ENCODE measurements at regions not wholly inside any gene's neighbourhood (a gene's known extent, or its start where the extent isn't known, plus 50 kb on each side); places are given as distances from the start of the nearest gene placed in this dataset.

DNA sequence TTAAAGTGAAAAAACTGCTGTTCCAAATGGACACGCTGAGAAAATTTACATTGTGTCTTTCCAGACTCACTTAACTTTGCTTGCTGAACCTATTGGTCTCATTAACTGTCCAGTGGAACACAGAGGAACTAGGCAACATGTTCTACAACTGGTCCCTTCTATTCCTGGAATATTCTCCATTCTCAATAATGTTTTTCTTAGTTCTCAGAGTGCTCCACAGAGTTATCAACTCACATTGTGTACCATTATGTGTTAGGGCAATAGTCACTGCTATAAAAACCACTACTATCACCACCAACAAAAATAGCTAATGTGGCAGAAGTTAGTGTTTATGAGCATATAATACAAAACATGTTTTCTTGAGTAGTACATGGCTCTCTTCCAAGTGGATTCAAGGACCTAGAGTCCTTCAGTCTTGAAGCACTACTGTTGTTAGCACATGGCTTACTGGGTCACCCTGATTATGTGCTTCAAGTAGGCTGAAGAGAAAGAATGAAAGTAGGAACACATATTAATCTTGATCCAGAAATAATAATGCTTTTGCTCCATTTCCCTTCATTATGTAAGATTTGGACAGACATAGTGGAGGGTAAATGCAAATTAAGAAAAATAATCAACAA is 865.3 kb upstream of the HS3ST1 start:
- Histone ChIP-seq H3K27me3 (no peaks in the 10 kb centered on the region), H3K4me1 (no peaks in the 10 kb centered on the region), H3K36me3 (no peaks in the 10 kb centered on the region), H3K4me3 (no peak overlapping the region), H3K27ac (no peak overlapping the region), H3K9me3 (peaks cover 0 to 18% (median 0%) of the 10 kb centered on the region in 11 donors)
- no peak for DNase-seq
- 93 to 97% methylated on average over 1 of the region's 1 CpG for WGBS, 2 donors
- intact Hi-C loops (cut with DNase I) = no loop called here
- TF ChIP-seq, protein P1, sequence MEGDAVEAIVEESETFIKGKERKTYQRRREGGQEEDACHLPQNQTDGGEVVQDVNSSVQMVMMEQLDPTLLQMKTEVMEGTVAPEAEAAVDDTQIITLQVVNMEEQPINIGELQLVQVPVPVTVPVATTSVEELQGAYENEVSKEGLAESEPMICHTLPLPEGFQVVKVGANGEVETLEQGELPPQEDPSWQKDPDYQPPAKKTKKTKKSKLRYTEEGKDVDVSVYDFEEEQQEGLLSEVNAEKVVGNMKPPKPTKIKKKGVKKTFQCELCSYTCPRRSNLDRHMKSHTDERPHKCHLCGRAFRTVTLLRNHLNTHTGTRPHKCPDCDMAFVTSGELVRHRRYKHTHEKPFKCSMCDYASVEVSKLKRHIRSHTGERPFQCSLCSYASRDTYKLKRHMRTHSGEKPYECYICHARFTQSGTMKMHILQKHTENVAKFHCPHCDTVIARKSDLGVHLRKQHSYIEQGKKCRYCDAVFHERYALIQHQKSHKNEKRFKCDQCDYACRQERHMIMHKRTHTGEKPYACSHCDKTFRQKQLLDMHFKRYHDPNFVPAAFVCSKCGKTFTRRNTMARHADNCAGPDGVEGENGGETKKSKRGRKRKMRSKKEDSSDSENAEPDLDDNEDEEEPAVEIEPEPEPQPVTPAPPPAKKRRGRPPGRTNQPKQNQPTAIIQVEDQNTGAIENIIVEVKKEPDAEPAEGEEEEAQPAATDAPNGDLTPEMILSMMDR (IDR thresholded peaks at IDR 0.05) = no peak
- ATAC-seq = peak in 2 of 8 donors; percentile 41 to 96

GRCh38 chr4:12286351-12286750 is 857.7 kb upstream of the HS3ST1 start:
- TF ChIP-seq, protein P1 (IDR thresholded peaks at IDR 0.05) = no peak
- 88 to 94% methylated on average over 5 of the region's 5 CpGs for WGBS, 2 donors
- no peaks in the 10 kb centered on the region for H3K27me3 ChIP-seq
- H3K4me3 ChIP-seq = no peak overlapping the region
- DNase-seq (no peak), ATAC-seq (no peak)
- peaks cover 0 to 37% (median 0%) of the 10 kb centered on the region in 11 donors for H3K9me3 ChIP-seq
- H3K36me3 ChIP-seq = no peaks in the 10 kb centered on the region
- H3K27ac ChIP-seq = no peak overlapping the region
- no peaks in the 10 kb centered on the region for H3K4me1 ChIP-seq
- intact Hi-C loops (cut with DNase I) = no loop called here

DNA sequence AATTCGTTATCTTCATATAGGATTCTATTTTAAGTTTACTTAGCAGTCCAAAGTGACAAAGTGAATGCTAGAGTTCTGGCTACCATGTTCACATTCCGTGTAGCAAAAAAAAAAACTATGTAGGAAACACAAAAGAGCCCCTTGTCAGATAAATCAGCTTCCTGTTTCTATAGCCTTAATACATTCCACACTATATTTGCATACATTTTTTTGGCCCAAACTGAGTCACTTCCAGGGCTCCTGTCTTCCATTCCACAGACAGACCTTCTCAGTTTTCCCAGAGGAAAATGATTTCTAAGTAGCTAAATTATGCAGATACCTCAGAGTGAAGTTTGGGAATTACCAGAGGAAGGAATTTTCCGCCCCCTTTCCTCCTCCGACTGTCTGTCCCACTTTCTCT is 841.9 kb upstream of the HS3ST1 start:
- Histone ChIP-seq H3K4me3 (no peak overlapping the region), H3K9me3 (peaks cover 0 to 5% (median 0%) of the 10 kb centered on the region in 11 donors), H3K27ac (peak overlapping the region in 1 of 10 donors; percentile 16), H3K27me3 (no peaks in the 10 kb centered on the region), H3K4me1 (peaks cover 0 to 8% (median 0%) of the 10 kb centered on the region in 9 donors), H3K36me3 (no peaks in the 10 kb centered on the region)
- WGBS, 2 donors = 11 to 16% methylated on average over 4 of the region's 4 CpGs
- intact Hi-C loops (cut with DNase I) = no loop called here
- no peak for DNase-seq
- ATAC-seq = no peak
- TF ChIP-seq, protein P1 (IDR thresholded peaks at IDR 0.05) = no peak

DNA sequence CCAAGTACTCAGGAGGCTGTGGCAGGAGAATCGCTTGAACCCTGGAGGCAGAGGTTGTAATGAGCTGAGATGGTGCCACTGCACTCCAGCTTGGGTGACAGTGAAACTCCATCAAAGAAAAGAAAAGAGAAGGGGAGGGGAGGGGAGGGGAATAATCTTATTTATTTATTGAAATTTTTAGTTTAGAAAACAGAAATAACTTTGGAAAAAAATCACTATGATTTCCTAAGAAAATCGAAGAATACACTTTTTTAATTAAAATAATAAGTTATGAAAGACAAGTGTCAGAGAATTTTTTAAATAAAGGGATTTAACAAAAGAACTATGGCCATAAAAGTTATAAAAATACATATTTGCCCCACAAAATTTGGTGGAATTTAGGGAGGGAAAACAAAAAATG is 836.9 kb upstream of the HS3ST1 start:
- TF ChIP-seq, protein P1 (IDR thresholded peaks at IDR 0.05) = no peak
- Histone ChIP-seq H3K9me3 (peaks cover 0 to 3% (median 0%) of the 10 kb centered on the region in 11 donors), H3K27me3 (no peaks in the 10 kb centered on the region), H3K36me3 (no peaks in the 10 kb centered on the region), H3K4me1 (peaks cover 0 to 5% (median 0%) of the 10 kb centered on the region in 9 donors), H3K4me3 (no peak overlapping the region), H3K27ac (no peak overlapping the region)
- WGBS, 2 donors = 84 to 88% methylated on average over 2 of the region's 2 CpGs
- no peak for DNase-seq
- intact Hi-C loops (cut with DNase I) = no loop called here
- no peak for ATAC-seq
